ENCODE measurements at regions not wholly inside any gene's neighbourhood (a gene's known extent, or its start where the extent isn't known, plus 50 kb on each side); places are given as distances from the start of the nearest gene placed in this dataset.

GRCh38 chr3:197407053-197407452 lies 108.6 kb upstream of the DLG1 start:
- TF ChIP-seq ELF4 (IDR thresholded peaks at IDR 0.05) (no peak), LEF1 (IDR thresholded peaks at IDR 0.05; ENCODE audit: borderline replicate concordance) (no peak), TARDBP (IDR thresholded peaks at IDR 0.05) (no peak), BHLHE40 (IDR thresholded peaks at IDR 0.05; ENCODE audit: borderline replicate concordance) (no peak), FOXK2 (IDR thresholded peaks at IDR 0.05) (no peak), SP1 (IDR thresholded peaks at IDR 0.05) (no peak), SUZ12 (IDR thresholded peaks at IDR 0.05) (no peak), FOXM1 (IDR thresholded peaks at IDR 0.05; ENCODE audit: borderline replicate concordance) (no peak), PKNOX1 (IDR thresholded peaks at IDR 0.05) (no peak), ARNT (IDR thresholded peaks at IDR 0.05) (no peak), ZNF384 (IDR thresholded peaks at IDR 0.05) (no peak), CTBP1 (IDR thresholded peaks at IDR 0.05; ENCODE audit: borderline replicate concordance) (no peak)

Data from HEK293T (cell line).